ENCODE measurements at regions not wholly inside any gene's neighbourhood (a gene's known extent, or its start where the extent isn't known, plus 50 kb on each side); places are given as distances from the start of the nearest gene placed in this dataset.

DNA sequence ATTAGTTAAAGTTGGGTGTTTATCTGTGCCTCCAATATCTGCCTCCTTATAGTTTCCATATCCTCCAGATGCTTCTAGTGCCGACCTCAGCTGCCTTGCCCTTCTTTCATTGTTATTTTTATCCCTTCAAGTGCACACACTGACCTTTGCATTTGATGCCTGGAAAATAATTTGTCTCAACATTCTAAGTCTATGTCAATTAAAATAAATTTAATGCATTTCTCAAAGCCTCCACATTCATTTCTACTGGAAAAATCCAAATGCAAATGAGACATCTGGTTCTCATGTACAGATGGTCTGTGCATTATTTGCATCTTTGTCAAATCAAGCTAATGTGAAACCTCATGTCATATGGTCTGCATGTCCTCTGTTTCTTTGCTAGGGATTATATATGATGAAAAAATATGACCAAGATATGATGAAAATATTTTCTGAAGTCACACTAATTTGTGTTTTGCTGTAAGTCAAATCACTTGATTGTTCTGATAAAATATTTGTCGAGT lies 61.4 kb downstream of the TMEM100 start:
- TF ChIP-seq, protein P1, sequence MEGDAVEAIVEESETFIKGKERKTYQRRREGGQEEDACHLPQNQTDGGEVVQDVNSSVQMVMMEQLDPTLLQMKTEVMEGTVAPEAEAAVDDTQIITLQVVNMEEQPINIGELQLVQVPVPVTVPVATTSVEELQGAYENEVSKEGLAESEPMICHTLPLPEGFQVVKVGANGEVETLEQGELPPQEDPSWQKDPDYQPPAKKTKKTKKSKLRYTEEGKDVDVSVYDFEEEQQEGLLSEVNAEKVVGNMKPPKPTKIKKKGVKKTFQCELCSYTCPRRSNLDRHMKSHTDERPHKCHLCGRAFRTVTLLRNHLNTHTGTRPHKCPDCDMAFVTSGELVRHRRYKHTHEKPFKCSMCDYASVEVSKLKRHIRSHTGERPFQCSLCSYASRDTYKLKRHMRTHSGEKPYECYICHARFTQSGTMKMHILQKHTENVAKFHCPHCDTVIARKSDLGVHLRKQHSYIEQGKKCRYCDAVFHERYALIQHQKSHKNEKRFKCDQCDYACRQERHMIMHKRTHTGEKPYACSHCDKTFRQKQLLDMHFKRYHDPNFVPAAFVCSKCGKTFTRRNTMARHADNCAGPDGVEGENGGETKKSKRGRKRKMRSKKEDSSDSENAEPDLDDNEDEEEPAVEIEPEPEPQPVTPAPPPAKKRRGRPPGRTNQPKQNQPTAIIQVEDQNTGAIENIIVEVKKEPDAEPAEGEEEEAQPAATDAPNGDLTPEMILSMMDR (IDR thresholded peaks at IDR 0.05; ENCODE audit: low read depth, low read length, missing control alignments) = no peak

DNA sequence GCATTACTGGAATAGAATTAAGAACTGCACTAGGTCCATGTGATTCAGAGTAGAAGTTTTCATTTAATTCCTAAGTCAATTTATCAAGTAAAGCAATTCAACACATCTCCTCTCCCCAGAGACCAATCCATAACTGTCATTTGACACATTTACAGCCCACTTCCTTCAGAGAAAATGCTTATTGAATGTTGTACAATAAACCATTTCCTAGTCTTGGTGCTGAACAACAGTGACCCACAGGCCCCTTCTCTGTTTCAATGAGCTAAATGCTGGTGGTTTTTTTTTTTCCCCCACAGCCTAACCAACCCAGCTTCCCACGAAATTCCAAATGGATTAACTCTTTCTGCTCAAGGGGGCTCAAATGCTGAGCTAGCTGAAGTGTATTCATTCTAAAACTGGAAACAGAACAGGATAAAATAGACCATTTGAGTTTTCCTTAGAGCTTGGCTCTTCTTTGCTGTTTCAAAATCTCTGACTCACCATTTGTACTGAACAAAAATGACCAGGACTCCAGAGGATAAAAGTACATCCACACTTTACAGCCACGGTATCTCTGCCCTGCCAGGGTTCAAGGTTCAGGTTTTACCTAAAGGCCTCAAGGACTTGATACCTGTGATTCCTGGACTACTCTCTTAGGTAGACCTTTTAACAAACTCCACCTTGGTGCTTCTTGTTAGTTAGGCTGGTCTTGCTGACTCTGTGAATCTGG lies 62.3 kb downstream of the TMEM100 start:
- no peaks in the 10 kb centered on the region for H3K27me3 ChIP-seq (replicated peaks)
- no peaks in the 10 kb centered on the region for H3K36me3 ChIP-seq (replicated peaks)
- TF ChIP-seq, protein P1 (IDR thresholded peaks at IDR 0.05; ENCODE audit: low read depth, low read length, missing control alignments) = no peak
- H3K27ac ChIP-seq = no peak overlapping the region
- no peak for DNase-seq
- in situ Hi-C loops (cut with HindIII; ENCODE audit: low pct_ligation_motif_present, low sequenced_read_pairs) = no loop called here
- H3K4me3 ChIP-seq (ENCODE audit: low read depth, low read length) = no peak overlapping the region

More for the DNA sequence above, 61.4 kb downstream of the TMEM100 start:
- Histone ChIP-seq H3K27ac (no peak overlapping the region), H3K27me3 (replicated peaks) (no peaks in the 10 kb centered on the region), H3K4me3 (ENCODE audit: low read depth, low read length) (no peak overlapping the region), H3K36me3 (replicated peaks) (no peaks in the 10 kb centered on the region)
- in situ Hi-C loops (cut with HindIII; ENCODE audit: low pct_ligation_motif_present, low sequenced_read_pairs) = no loop called here
- no peak for DNase-seq

DNA sequence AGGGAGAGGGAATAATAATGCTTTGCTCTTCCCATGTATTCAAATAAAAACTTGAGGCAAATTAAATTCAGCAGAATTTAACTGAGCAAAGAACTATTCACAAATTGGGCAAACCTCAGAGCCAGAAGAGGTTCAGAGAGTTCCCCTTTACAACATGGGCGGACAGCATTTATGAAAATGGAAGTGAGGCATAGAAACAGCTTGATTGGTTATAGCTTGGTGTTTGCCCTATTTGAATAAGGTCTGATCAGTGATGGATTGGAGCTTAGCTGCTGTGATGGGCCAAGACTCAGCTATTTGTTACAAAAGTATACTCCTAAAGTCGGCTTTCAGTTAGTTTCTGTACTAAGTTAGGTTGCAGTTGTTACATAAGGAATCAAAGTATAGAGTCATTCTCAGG lies 63.0 kb downstream of the TMEM100 start:
- H3K36me3 ChIP-seq (replicated peaks) = no peaks in the 10 kb centered on the region
- no peak overlapping the region for H3K4me3 ChIP-seq (ENCODE audit: low read depth, low read length)
- no peaks in the 10 kb centered on the region for H3K27me3 ChIP-seq (replicated peaks)
- H3K27ac ChIP-seq = no peak overlapping the region
- in situ Hi-C loops (cut with HindIII; ENCODE audit: low pct_ligation_motif_present, low sequenced_read_pairs) = no loop called here
- DNase-seq = no peak
- TF ChIP-seq, protein P1 (IDR thresholded peaks at IDR 0.05; ENCODE audit: low read depth, low read length, missing control alignments) = no peak

DNA sequence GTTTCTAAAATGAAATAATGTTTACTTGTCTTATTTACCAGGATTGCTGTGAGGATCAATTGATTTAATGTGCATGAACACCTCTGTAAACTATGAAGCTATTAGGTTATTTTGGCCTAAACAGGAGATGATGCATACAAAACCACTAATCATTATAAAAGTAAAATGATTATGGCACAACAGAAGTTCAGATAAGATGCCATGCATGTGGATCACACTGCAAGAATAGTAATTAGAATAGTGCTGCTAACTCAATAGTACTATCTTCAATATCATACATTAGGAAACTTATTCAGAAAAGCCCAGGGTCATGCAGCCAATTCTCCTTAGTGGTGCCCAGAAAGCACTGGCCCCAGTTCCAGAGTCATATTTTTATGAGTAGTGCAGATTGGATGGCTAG lies 66.9 kb downstream of the TMEM100 start:
- no peak for DNase-seq
- H3K27ac ChIP-seq = no peak overlapping the region
- TF ChIP-seq, protein P1 (IDR thresholded peaks at IDR 0.05; ENCODE audit: low read depth, low read length, missing control alignments) = no peak
- no peaks in the 10 kb centered on the region for H3K36me3 ChIP-seq (replicated peaks)
- no peaks in the 10 kb centered on the region for H3K27me3 ChIP-seq (replicated peaks)
- in situ Hi-C loops (cut with HindIII; ENCODE audit: low pct_ligation_motif_present, low sequenced_read_pairs) = no loop called here
- no peak overlapping the region for H3K4me3 ChIP-seq (ENCODE audit: low read depth, low read length)

DNA sequence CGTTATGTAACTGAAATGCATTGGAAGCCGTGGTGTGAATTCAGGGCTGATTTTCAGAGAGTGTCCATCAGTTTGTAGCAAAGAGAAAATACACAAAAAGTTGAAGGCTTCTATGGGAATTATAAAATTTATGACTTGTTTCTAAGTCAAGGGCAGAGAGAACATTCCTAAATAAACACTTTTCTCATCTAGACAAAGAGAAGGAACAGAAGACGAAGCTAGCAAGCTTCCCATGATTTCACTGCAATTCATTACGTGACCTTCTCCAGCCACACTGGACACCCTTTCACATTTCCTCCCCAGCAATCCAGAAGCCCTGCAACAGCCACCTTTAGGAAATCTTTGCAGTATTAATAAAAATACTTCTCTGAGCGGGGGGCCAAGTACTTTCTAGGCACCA lies 67.8 kb downstream of the TMEM100 start:
- no peaks in the 10 kb centered on the region for H3K27me3 ChIP-seq (replicated peaks)
- H3K36me3 ChIP-seq (replicated peaks) = no peaks in the 10 kb centered on the region
- no peak overlapping the region for H3K4me3 ChIP-seq (ENCODE audit: low read depth, low read length)
- TF ChIP-seq, protein P1 (IDR thresholded peaks at IDR 0.05; ENCODE audit: low read depth, low read length, missing control alignments) = no peak
- in situ Hi-C loops (cut with HindIII; ENCODE audit: low pct_ligation_motif_present, low sequenced_read_pairs) = no loop called here
- DNase-seq = no peak
- no peak overlapping the region for H3K27ac ChIP-seq

DNA sequence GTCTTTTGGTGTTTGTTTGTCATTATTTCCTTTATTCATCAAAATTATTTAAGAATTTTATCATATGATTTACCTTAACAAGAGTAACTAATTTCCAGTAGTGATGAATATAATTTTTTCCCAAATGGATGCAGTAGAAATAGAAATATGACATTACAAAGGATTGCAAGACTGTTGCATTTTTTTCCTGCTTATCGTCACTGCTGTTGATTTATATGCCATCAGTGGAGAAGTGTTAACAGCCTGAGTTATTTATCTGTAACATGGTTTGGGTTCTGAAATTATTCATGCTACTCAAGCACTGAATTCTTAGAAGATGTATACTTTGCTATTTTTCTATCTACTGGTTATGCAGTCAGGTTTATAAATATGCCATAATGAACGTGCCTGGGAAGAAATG lies 68.6 kb downstream of the TMEM100 start:
- Histone ChIP-seq H3K4me3 (ENCODE audit: low read depth, low read length) (no peak overlapping the region), H3K36me3 (replicated peaks) (no peaks in the 10 kb centered on the region), H3K27me3 (replicated peaks) (no peaks in the 10 kb centered on the region), H3K27ac (no peak overlapping the region)
- TF ChIP-seq, protein P1 (IDR thresholded peaks at IDR 0.05; ENCODE audit: low read depth, low read length, missing control alignments) = no peak
- in situ Hi-C loops (cut with HindIII; ENCODE audit: low pct_ligation_motif_present, low sequenced_read_pairs) = no loop called here
- no peak for DNase-seq
